Upper lobe of left lung (tissue), 6 donors: ENCODE measurements at regions not wholly inside any gene's neighbourhood (a gene's known extent, or its start where the extent isn't known, plus 50 kb on each side); places are given as distances from the start of the nearest gene placed in this dataset.

Source experiments
- ATAC-seq, 2 donors: fragments of 200-7000 bp; cut with Tn5 transposase; one replicate each; pipeline ENCODE4 v1.9.1; 2022; ENCODE audit warnings: mild to moderate bottlenecking in 2 of 2, moderate library complexity in 2 of 2; ENCODE audit not compliant: low FRiP score in 2 of 2
- DNase-seq, 2 donors: peaks; one replicate each; pipeline ENCODE4 v3.0.0-alpha.2; 2019 to 2020
- H3K27ac ChIP-seq, 4 donors: fragments of 200-600 bp; sonication (generic); one replicate each; pipeline ENCODE4 v1.5.1; 2016 to 2019
- H3K27me3 ChIP-seq, 4 donors: fragments of 200-600 bp; sonication (generic); one replicate each; pipeline ENCODE4 v1.5.1; 2017 to 2019
- H3K36me3 ChIP-seq, 4 donors: fragments of 200-600 bp; sonication (generic); one replicate each; pipeline ENCODE4 v1.5.1; 2016 to 2019
- H3K4me1 ChIP-seq, 4 donors: fragments of 200-600 bp; sonication (generic); one replicate each; pipeline ENCODE4 v1.5.1; 2018 to 2019
- H3K4me3 ChIP-seq, 4 donors: fragments of 200-600 bp; sonication (generic); one replicate each; pipeline ENCODE4 v1.5.1; 2017 to 2019; ENCODE audit warnings: mild to moderate bottlenecking in 2 of 4, moderate library complexity in 1 of 4
- H3K9me3 ChIP-seq, 4 donors: fragments of 200-600 bp; sonication (generic); one replicate each; pipeline ENCODE4 v1.5.1; 2018 to 2019
- EP300 ChIP-seq, 4 donors: sonication (generic); formaldehyde crosslinking; IDR thresholded peaks; one replicate each; pipeline ENCODE4 v1.5.1; 2017; ENCODE audit warnings: antibody characterized with exemption in 4 of 4, control low read depth in 2 of 4
- POLR2A ChIP-seq, 4 donors: fragments of 450-650 bp; IDR thresholded peaks; one replicate each; pipeline ENCODE4 v1.5.1; 2016 to 2017; ENCODE audit warnings: antibody characterized with exemption in 4 of 4, mild to moderate bottlenecking in 2 of 4
- POLR2AphosphoS5 ChIP-seq, 2 donors: sonication (generic); formaldehyde crosslinking; IDR thresholded peaks; one replicate each; pipeline ENCODE4 v1.5.1; 2017; ENCODE audit warnings: antibody characterized with exemption in 2 of 2
- WGBS, 2 donors: methylation state at CpG; one replicate each; pipeline ENCODE4 v1.1.5; 2017 to 2018; 5-methylcytosine and 5-hydroxymethylcytosine counted together
- TF ChIP-seq, protein P1 (sequence below), 6 experiments: fragments of 450-650 bp in 4 of 6; fragments of 200-600 bp in 2 of 6; sonication (generic) in 2 of 6; IDR thresholded peaks; one replicate each; pipeline ENCODE4 v1.5.1; 2016 to 2019; ENCODE audit warnings: antibody characterized with exemption in 6 of 6
- donor health status: DM: no; HTN: no; CAD: no; lungs with moderate emphysema.
- donor health status: DM: no; HTN: yes; CAD: no; lungs with severe emphysema.

DNA sequence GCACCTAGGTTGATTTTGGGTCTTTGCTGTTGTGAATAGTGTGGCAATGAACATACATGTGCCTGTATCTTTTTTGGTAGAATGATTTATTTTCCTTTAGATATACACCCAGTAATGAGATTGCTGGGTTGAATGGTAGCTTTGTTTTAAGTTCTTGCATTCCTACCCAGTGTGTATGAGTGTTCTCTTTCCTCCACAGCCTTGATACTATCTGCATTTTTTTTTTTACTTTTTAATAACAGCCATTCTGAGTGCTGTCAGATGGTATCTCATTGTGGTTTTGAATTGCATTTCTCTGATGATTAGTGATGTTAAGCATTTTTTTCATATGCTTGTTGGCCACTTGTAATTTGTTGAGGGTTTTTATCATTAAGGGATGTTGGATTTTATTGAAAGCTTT is 351.8 kb upstream of the GNPDA2 start:
- no peak for DNase-seq
- no peaks in the 10 kb centered on the region for H3K9me3 ChIP-seq
- H3K27ac ChIP-seq: no peak overlapping the region
- TF ChIP-seq POLR2A (IDR thresholded peaks at IDR 0.05): no peak
- no peak for TF ChIP-seq POLR2AphosphoS5 (IDR thresholded peaks at IDR 0.05)
- TF ChIP-seq, protein P1, sequence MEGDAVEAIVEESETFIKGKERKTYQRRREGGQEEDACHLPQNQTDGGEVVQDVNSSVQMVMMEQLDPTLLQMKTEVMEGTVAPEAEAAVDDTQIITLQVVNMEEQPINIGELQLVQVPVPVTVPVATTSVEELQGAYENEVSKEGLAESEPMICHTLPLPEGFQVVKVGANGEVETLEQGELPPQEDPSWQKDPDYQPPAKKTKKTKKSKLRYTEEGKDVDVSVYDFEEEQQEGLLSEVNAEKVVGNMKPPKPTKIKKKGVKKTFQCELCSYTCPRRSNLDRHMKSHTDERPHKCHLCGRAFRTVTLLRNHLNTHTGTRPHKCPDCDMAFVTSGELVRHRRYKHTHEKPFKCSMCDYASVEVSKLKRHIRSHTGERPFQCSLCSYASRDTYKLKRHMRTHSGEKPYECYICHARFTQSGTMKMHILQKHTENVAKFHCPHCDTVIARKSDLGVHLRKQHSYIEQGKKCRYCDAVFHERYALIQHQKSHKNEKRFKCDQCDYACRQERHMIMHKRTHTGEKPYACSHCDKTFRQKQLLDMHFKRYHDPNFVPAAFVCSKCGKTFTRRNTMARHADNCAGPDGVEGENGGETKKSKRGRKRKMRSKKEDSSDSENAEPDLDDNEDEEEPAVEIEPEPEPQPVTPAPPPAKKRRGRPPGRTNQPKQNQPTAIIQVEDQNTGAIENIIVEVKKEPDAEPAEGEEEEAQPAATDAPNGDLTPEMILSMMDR (IDR thresholded peaks at IDR 0.05): no peak
- TF ChIP-seq EP300 (IDR thresholded peaks at IDR 0.05): no peak
- no peak overlapping the region for H3K4me3 ChIP-seq
- H3K4me1 ChIP-seq: no peaks in the 10 kb centered on the region
- no peaks in the 10 kb centered on the region for H3K36me3 ChIP-seq
- ATAC-seq: no peak
- H3K27me3 ChIP-seq: no peaks in the 10 kb centered on the region

DNA sequence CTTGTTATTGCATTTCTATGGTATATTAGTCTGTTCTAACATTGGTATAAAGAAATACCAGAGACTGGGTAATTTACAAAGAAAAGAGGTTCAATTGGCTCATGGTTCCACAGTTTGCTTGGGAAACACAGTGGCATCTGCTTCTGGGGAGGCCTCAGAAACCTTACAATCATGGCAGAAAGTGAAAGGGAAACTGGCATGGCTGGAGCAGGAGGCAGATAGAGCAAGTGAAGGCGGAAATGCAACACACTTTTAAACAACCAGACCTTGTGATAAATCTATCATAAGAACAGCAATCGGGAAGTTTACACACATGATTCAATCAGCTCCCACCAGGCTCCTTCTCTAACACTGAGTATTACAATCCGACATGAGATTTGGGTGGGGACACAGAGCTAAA is 346.6 kb upstream of the GNPDA2 start:
- no peak for TF ChIP-seq POLR2A (IDR thresholded peaks at IDR 0.05)
- no peak for TF ChIP-seq EP300 (IDR thresholded peaks at IDR 0.05)
- TF ChIP-seq POLR2AphosphoS5 (IDR thresholded peaks at IDR 0.05): no peak
- TF ChIP-seq, protein P1 (IDR thresholded peaks at IDR 0.05): no peak
- Histone ChIP-seq H3K9me3 (peaks cover 0 to 6% (median 0%) of the 10 kb centered on the region in 4 donors), H3K36me3 (no peaks in the 10 kb centered on the region), H3K4me3 (no peak overlapping the region), H3K27ac (no peak overlapping the region), H3K4me1 (no peaks in the 10 kb centered on the region), H3K27me3 (no peaks in the 10 kb centered on the region)
- ATAC-seq: no peak
- WGBS, 2 donors: 77 to 78% methylated on average over 3 of the region's 3 CpGs
- DNase-seq: no peak

DNA sequence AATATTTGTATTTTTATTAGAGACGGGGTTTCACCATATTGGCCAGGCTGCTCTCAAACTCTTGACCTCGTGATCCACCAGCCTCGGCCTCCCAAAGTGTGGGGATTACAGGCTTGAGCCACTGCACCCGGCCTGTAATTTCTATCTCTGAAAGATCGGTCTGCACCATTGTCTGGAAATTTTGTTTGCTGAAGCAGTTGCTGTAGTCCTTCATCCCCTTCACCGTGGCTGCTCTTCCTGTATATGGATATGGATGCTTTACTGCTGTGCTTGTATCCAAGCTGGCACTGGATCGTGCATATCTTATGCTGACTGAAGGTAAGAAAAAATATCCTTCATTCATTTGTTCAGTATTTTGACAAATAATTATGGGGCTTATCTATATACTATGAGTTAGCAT is 338.4 kb upstream of the GNPDA2 start:
- no peak overlapping the region for H3K4me3 ChIP-seq
- H3K36me3 ChIP-seq: no peaks in the 10 kb centered on the region
- H3K9me3 ChIP-seq: peaks cover 0 to 8% (median 0%) of the 10 kb centered on the region in 4 donors
- no peaks in the 10 kb centered on the region for H3K4me1 ChIP-seq
- 83 to 88% methylated on average over 7 of the region's 7 CpGs for WGBS, 2 donors
- ATAC-seq (no peak), DNase-seq (no peak)
- TF ChIP-seq POLR2A (IDR thresholded peaks at IDR 0.05): no peak
- no peak for TF ChIP-seq EP300 (IDR thresholded peaks at IDR 0.05)
- no peak for TF ChIP-seq POLR2AphosphoS5 (IDR thresholded peaks at IDR 0.05)
- TF ChIP-seq, protein P1 (IDR thresholded peaks at IDR 0.05): no peak
- H3K27me3 ChIP-seq: no peaks in the 10 kb centered on the region
- no peak overlapping the region for H3K27ac ChIP-seq

DNA sequence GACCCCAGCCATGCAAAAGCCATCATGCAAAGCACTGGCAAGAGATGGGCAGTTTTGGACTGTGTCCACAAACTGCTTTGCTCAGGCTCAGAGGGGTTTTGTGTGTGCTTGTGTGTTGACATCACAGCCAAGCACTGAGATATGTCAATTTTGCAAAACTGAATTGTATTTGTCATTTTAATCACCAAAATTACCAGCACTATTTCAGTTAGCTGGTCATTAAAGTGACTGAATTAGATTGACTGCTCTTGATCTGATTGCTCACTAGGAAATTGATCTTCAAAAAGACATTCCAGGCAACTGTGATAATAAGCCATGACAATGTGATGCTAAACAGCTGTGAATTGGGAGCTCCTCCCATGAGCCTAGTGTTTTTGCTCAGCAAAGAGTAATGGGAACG is 337.3 kb upstream of the GNPDA2 start:
- H3K9me3 ChIP-seq: peaks cover 0 to 4% (median 0%) of the 10 kb centered on the region in 4 donors
- H3K27me3 ChIP-seq: no peaks in the 10 kb centered on the region
- H3K4me1 ChIP-seq: no peaks in the 10 kb centered on the region
- no peak overlapping the region for H3K4me3 ChIP-seq
- DNase-seq (no peak), ATAC-seq (no peak)
- no peaks in the 10 kb centered on the region for H3K36me3 ChIP-seq
- TF ChIP-seq EP300 (IDR thresholded peaks at IDR 0.05): no peak
- no peak overlapping the region for H3K27ac ChIP-seq
- WGBS, 2 donors: 10 to 23% methylated on average over 1 of the region's 1 CpG

DNA sequence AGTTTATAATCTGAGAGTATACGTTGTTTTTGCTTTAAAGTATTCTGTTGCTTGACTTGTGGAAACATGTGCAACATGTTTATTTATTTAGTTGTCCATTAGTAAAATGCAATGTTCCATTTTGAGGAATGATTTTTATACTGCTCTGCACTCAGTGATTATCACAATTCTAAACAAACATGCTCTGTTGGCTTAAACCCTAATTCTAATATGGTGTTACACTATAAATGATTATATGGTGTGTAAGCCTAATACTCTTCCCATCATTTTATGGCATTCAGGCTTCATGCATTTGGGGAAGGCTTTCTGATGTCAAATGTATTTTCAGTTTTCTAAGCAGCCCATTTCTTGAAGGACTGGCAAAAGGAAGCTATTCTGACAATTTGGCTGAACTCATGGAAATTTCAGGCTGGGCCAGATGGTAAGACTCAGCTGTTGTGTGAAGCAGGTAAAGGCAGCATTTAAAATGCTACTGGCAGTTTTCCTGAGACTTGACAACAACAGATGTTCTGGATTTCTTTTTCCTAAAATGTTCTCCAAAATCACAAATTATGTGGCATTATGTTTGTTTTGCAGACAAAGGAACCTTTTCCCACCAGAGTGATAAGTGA is 336.7 kb upstream of the GNPDA2 start:
- Histone ChIP-seq H3K4me3 (no peak overlapping the region), H3K9me3 (peaks cover 0 to 4% (median 0%) of the 10 kb centered on the region in 4 donors), H3K27ac (no peak overlapping the region), H3K4me1 (no peaks in the 10 kb centered on the region), H3K36me3 (no peaks in the 10 kb centered on the region), H3K27me3 (no peaks in the 10 kb centered on the region)
- DNase-seq (no peak), ATAC-seq (no peak)
- 64 to 81% methylated on average over 1 of the region's 1 CpG for WGBS, 2 donors
- TF ChIP-seq POLR2A (IDR thresholded peaks at IDR 0.05) (no peak), POLR2AphosphoS5 (IDR thresholded peaks at IDR 0.05) (no peak), EP300 (IDR thresholded peaks at IDR 0.05) (no peak)
- TF ChIP-seq, protein P1 (IDR thresholded peaks at IDR 0.05): no peak
